ENCODE measurements at regions not wholly inside any gene's neighbourhood (a gene's known extent, or its start where the extent isn't known, plus 50 kb on each side); places are given as distances from the start of the nearest gene placed in this dataset.

DNA sequence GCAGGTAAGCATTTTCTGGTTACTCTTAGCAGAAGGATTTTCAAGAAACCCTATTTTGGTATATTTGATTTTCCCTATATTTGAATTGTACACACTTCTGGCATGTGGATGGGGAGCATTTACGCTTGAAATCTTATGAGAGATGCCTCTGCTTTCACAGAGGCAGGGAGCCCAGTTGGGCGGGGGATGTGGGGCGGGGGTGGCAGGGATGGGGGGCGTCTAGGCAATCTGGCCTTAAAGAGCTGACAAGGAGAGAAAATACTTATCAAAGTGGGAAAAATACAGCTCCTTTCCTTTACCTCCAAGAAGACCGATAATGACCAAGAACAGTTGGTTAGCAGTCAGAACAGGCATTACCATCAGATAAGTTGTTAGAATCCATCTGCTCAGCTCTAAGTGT, 79.1 kb upstream of the NUDT7 start:
- no peak for DNase-seq (ENCODE audit: low read depth, low spot score)
- H3K9me3 ChIP-seq (ENCODE audit: low read depth, low read length): no peaks in the 10 kb centered on the region
- H3K36me3 ChIP-seq (ENCODE audit: insufficient read depth, low read length): no peaks in the 10 kb centered on the region
- H3K27ac ChIP-seq: no peak overlapping the region
- H3K4me3 ChIP-seq: no peak overlapping the region
- TF ChIP-seq EZH2 (IDR thresholded peaks at IDR 0.05) (no peak), POLR2AphosphoS5 (IDR thresholded peaks at IDR 0.05; ENCODE audit: borderline replicate concordance, low read depth, low read length) (no peak), FOXP2 (optimal IDR thresholded peaks at IDR 0.05; ENCODE audit: control extremely low read depth, extremely low read length, insufficient read depth) (no peak)
- no peak overlapping the region for H3K9ac ChIP-seq (ENCODE audit: insufficient read length)

DNA sequence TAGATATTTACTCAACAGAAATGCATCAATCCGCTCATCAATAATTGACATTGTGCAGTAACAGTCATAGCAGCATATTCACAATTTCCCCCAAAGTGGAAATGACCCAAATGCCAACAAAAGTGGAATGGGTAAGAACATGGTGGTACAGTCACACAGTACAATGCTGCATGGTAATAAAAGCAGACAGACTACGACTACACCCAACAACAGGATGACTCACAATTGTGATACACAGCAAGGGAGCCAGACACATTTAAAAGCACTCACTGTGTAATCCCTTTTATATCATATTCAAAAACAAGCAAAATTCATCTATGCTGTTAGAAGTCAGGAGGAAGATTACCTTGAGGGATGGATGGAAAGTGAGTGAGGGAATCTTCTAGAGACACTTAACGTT, 76.5 kb upstream of the NUDT7 start:
- TF ChIP-seq POLR2AphosphoS5 (IDR thresholded peaks at IDR 0.05; ENCODE audit: borderline replicate concordance, low read depth, low read length) (no peak), FOXP2 (optimal IDR thresholded peaks at IDR 0.05; ENCODE audit: control extremely low read depth, extremely low read length, insufficient read depth) (no peak), EZH2 (IDR thresholded peaks at IDR 0.05) (no peak)
- no peak overlapping the region for H3K9ac ChIP-seq (ENCODE audit: insufficient read length)
- H3K36me3 ChIP-seq (ENCODE audit: insufficient read depth, low read length): no peaks in the 10 kb centered on the region
- no peak for DNase-seq (ENCODE audit: low read depth, low spot score)
- H3K27ac ChIP-seq: no peak overlapping the region
- H3K9me3 ChIP-seq (ENCODE audit: low read depth, low read length): no peaks in the 10 kb centered on the region
- no peak overlapping the region for H3K4me3 ChIP-seq

DNA sequence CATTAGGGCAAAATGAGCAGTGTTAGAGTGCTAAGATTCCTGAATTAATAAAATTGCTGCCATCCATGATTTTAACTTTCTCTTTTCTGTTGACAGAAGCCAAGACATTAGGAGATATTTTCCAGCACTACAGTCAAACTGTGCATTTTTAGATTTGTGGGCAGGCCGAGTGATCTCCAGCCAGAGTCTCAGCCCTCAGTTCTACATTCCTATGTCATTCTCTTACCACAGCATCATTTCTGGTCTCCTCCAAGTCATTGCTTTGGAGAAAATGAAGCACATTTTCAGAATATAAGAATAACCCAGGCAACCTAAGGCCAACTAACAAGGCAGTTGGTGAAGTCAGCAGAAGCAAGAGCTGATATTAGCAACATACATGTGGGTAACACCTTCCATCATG, 74.6 kb upstream of the NUDT7 start:
- no peaks in the 10 kb centered on the region for H3K36me3 ChIP-seq (ENCODE audit: insufficient read depth, low read length)
- DNase-seq (ENCODE audit: low read depth, low spot score): no peak
- no peaks in the 10 kb centered on the region for H3K9me3 ChIP-seq (ENCODE audit: low read depth, low read length)
- no peak overlapping the region for H3K4me3 ChIP-seq
- TF ChIP-seq FOXP2 (optimal IDR thresholded peaks at IDR 0.05; ENCODE audit: control extremely low read depth, extremely low read length, insufficient read depth): no peak
- no peak for TF ChIP-seq EZH2 (IDR thresholded peaks at IDR 0.05)
- TF ChIP-seq POLR2AphosphoS5 (IDR thresholded peaks at IDR 0.05; ENCODE audit: borderline replicate concordance, low read depth, low read length): no peak
- H3K9ac ChIP-seq (ENCODE audit: insufficient read length): no peak overlapping the region
- no peak overlapping the region for H3K27ac ChIP-seq

DNA sequence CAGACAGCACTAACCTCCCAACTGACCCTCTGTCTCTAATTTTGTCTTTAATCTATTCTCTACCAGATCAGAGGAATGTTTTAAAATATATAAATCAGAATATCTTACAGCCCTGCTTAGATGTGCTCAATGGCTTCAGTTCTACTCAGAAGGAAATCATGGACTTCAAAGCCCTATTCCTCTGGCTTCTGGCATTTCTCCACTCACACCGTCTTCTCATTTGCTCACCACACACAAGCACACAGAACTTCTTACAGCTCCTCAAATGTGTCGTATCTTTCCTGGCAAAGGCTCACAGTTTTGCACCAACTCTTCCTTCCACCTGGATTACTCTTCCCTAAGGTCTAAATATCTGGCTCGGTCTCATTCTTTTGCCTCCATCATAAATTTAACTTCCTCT, 71.6 kb upstream of the NUDT7 start:
- no peak for DNase-seq (ENCODE audit: low read depth, low spot score)
- Histone ChIP-seq H3K9me3 (ENCODE audit: low read depth, low read length) (no peaks in the 10 kb centered on the region), H3K36me3 (ENCODE audit: insufficient read depth, low read length) (no peaks in the 10 kb centered on the region), H3K27ac (no peak overlapping the region), H3K9ac (ENCODE audit: insufficient read length) (no peak overlapping the region), H3K4me3 (no peak overlapping the region)
- TF ChIP-seq POLR2AphosphoS5 (IDR thresholded peaks at IDR 0.05; ENCODE audit: borderline replicate concordance, low read depth, low read length): no peak
- TF ChIP-seq FOXP2 (optimal IDR thresholded peaks at IDR 0.05; ENCODE audit: control extremely low read depth, extremely low read length, insufficient read depth): no peak

DNA sequence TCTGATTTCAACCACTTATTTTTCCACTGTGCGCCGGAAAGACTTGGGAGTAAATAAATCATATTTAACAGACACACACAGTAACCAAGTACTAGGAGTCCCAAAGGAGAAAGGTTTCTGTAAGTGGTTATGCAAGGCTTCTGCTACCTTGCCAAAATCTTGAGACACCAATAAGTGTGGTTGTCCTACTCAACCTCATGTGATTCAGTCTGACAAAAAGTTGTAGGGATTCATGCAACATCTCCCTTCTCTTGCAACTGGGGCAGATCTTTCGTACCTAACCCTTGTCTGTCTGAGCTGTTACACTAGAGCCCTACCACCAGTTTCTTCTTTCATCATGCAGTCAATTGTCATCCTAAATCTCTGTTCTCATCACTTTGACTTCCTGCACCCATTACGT, 69.9 kb upstream of the NUDT7 start:
- TF ChIP-seq EZH2 (IDR thresholded peaks at IDR 0.05) (no peak), FOXP2 (optimal IDR thresholded peaks at IDR 0.05; ENCODE audit: control extremely low read depth, extremely low read length, insufficient read depth) (no peak), POLR2AphosphoS5 (IDR thresholded peaks at IDR 0.05; ENCODE audit: borderline replicate concordance, low read depth, low read length) (no peak)

DNA sequence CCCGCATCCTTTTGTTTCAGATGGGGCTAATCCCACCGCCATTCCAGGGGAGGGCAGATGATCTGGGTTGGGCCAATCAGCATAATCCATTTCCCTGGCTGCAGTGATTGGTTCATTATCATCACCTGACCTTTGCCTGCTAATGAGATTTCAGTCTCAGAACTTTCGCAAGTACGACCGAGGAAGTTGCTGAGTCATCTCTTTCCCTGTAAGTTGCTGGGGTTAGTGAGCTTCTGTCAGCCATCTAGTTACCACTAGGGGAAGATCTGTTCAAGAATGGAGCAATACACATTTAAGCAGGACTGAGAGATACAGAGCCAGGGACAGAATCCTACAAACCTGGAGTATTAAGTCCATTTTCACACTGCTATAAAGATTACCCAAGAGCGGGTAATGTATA, 65.3 kb upstream of the NUDT7 start:
- no peaks in the 10 kb centered on the region for H3K36me3 ChIP-seq (ENCODE audit: insufficient read depth, low read length)
- no peak overlapping the region for H3K27ac ChIP-seq
- no peaks in the 10 kb centered on the region for H3K9me3 ChIP-seq (ENCODE audit: low read depth, low read length)
- H3K4me3 ChIP-seq: no peak overlapping the region
- DNase-seq (ENCODE audit: low read depth, low spot score): no peak
- TF ChIP-seq POLR2AphosphoS5 (IDR thresholded peaks at IDR 0.05; ENCODE audit: borderline replicate concordance, low read depth, low read length) (no peak), EZH2 (IDR thresholded peaks at IDR 0.05) (no peak), FOXP2 (optimal IDR thresholded peaks at IDR 0.05; ENCODE audit: control extremely low read depth, extremely low read length, insufficient read depth) (no peak)
- no peak overlapping the region for H3K9ac ChIP-seq (ENCODE audit: insufficient read length)

More for the DNA sequence above, 69.9 kb upstream of the NUDT7 start:
- Histone ChIP-seq H3K4me3 (no peak overlapping the region), H3K9ac (ENCODE audit: insufficient read length) (no peak overlapping the region), H3K9me3 (ENCODE audit: low read depth, low read length) (no peaks in the 10 kb centered on the region), H3K36me3 (ENCODE audit: insufficient read depth, low read length) (no peaks in the 10 kb centered on the region), H3K27ac (no peak overlapping the region)
- DNase-seq (ENCODE audit: low read depth, low spot score): no peak

DNA sequence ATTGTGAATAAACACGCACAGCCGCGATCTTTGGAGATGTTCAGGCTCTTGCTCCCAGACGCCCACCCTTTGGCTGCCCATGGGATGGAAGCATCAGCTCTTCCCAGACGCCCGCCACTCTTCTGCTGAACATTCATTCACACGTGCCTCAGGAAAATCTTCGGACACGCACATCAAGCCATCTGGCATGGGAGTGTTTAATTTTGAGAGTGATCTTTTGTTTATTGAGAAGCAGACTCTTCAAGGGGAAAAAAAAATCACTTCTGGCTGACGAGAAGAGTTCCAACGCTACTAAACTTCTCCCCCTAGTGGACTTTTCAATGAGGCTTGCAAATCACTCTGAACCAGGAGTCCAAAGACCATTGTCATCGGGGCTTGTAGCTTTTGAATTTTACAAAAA, 62.0 kb upstream of the NUDT7 start:
- no peak for DNase-seq (ENCODE audit: low read depth, low spot score)
- no peak overlapping the region for H3K27ac ChIP-seq
- no peak overlapping the region for H3K9ac ChIP-seq (ENCODE audit: insufficient read length)
- no peaks in the 10 kb centered on the region for H3K9me3 ChIP-seq (ENCODE audit: low read depth, low read length)
- TF ChIP-seq FOXP2 (optimal IDR thresholded peaks at IDR 0.05; ENCODE audit: control extremely low read depth, extremely low read length, insufficient read depth) (no peak), EZH2 (IDR thresholded peaks at IDR 0.05) (no peak), POLR2AphosphoS5 (IDR thresholded peaks at IDR 0.05; ENCODE audit: borderline replicate concordance, low read depth, low read length) (no peak)
- H3K4me3 ChIP-seq: peak overlapping the region; percentile 33; the same call in 1 of the 2 replicates
- no peaks in the 10 kb centered on the region for H3K36me3 ChIP-seq (ENCODE audit: insufficient read depth, low read length)

DNA sequence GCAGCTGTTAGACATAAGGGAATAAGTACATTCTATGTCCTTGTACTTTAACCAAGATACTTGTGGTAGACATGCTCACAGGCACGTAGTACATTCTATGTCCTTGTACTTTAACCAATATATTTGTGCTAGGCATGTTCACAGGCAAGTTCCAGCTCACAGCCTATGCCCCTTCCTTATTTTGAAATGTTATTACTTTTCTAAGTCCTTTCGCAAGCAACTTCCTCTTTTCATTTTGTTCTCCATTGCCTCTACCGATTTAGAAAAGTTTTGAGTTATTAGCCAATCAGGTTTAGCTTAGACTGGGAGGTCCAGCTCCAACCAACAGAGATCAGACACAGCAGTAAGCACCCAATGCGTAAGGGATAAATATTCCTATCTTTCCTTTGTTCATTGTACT, 60.1 kb upstream of the NUDT7 start:
- DNase-seq (ENCODE audit: low read depth, low spot score): no peak
- no peak overlapping the region for H3K9ac ChIP-seq (ENCODE audit: insufficient read length)
- no peaks in the 10 kb centered on the region for H3K36me3 ChIP-seq (ENCODE audit: insufficient read depth, low read length)

DNA sequence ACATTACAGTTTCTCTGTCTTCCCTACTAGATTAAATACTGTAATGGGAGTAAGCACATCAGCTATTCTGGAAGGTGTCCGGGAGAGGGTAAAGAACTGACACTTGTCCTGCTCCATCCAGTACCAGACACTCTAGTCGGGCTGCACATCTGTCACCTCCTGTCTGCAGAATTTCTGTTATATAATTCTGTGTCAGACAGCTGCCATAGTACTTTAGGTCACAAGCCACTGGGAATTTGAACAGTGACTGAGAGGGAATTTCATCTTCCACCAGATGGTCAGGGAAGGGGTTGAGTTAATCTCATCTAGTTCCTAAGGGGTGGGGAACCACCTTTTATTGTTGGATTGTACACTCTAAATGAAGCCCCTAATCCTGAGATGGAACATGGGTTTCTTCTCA, 58.6 kb upstream of the NUDT7 start:
- Histone ChIP-seq H3K27ac (no peak overlapping the region), H3K9ac (ENCODE audit: insufficient read length) (no peak overlapping the region), H3K4me3 (no peak overlapping the region), H3K9me3 (ENCODE audit: low read depth, low read length) (no peaks in the 10 kb centered on the region), H3K36me3 (ENCODE audit: insufficient read depth, low read length) (no peaks in the 10 kb centered on the region)
- TF ChIP-seq FOXP2 (optimal IDR thresholded peaks at IDR 0.05; ENCODE audit: control extremely low read depth, extremely low read length, insufficient read depth) (no peak), POLR2AphosphoS5 (IDR thresholded peaks at IDR 0.05; ENCODE audit: borderline replicate concordance, low read depth, low read length) (no peak), EZH2 (IDR thresholded peaks at IDR 0.05) (no peak)
- DNase-seq (ENCODE audit: low read depth, low spot score): no peak

More for the DNA sequence above, 60.1 kb upstream of the NUDT7 start:
- Histone ChIP-seq H3K9me3 (ENCODE audit: low read depth, low read length) (no peaks in the 10 kb centered on the region), H3K27ac (no peak overlapping the region), H3K4me3 (no peak overlapping the region)
- TF ChIP-seq EZH2 (IDR thresholded peaks at IDR 0.05) (no peak), POLR2AphosphoS5 (IDR thresholded peaks at IDR 0.05; ENCODE audit: borderline replicate concordance, low read depth, low read length) (no peak), FOXP2 (optimal IDR thresholded peaks at IDR 0.05; ENCODE audit: control extremely low read depth, extremely low read length, insufficient read depth) (no peak)

Measured in SK-N-MC (cell line).